WTC11 (cell line): ENCODE measurements at regions not wholly inside any gene's neighbourhood (a gene's known extent, or its start where the extent isn't known, plus 50 kb on each side); places are given as distances from the start of the nearest gene placed in this dataset.

Experiments
- ATAC-seq: fragments of 200-7000 bp; cut with Tn5 transposase; 2 replicates; pipeline ENCODE4 v1.10.0; 2021; ENCODE audit warnings: mild to moderate bottlenecking, moderate library complexity
- CTCF ChIA-PET: fragments of 300-600 bp; sonication (Branson Sonifier 250); formaldehyde crosslinking; loops from one replicate; lab custom pipeline; 2021; ENCODE audit warnings: antibody characterized with exemption; lab: Charles Lee
- POLR2A ChIA-PET: fragments of 350-600 bp; sonication (Branson Sonifier 250); formaldehyde crosslinking; loops from one replicate; lab custom pipeline; 2021; ENCODE audit warnings: antibody characterized with exemption; lab: Charles Lee
- DNase-seq: peaks from one replicate; pipeline ENCODE4 v3.0.0; 2021; ENCODE audit warnings: low spot score
- H3K27ac Mint-ChIP-seq: 2 replicates; pipeline ENCODE4 v1.8.0; 2021; ENCODE audit warnings: mixed read lengths
- H3K27me3 Mint-ChIP-seq: 2 replicates; pipeline ENCODE4 v1.8.0; 2021; ENCODE audit warnings: low read depth, mild to moderate bottlenecking, moderate library complexity, mixed read lengths
- H3K36me3 Mint-ChIP-seq: 2 replicates; pipeline ENCODE4 v1.8.0; 2021; ENCODE audit warnings: mixed read lengths
- H3K4me1 Mint-ChIP-seq: 2 replicates; pipeline ENCODE4 v1.8.0; 2022; ENCODE audit warnings: mixed read lengths
- H3K4me3 Mint-ChIP-seq: 2 replicates; pipeline ENCODE4 v1.8.0; 2021; ENCODE audit warnings: mild to moderate bottlenecking, moderate library complexity, mixed read lengths
- H3K9me3 Mint-ChIP-seq: 2 replicates; pipeline ENCODE4 v1.8.0; 2021; ENCODE audit warnings: mixed read lengths
- ARID4B ChIP-seq: sonication (generic); formaldehyde crosslinking; IDR thresholded peaks from 2 replicates; pipeline ENCODE4 v1.8.0; 2023; ENCODE audit warnings: missing genetic modification reagents, mild to moderate bottlenecking, borderline replicate concordance
- ATF3 ChIP-seq: sonication (generic); formaldehyde crosslinking; conservative IDR thresholded peaks from 2 replicates; pipeline ENCODE4 v1.8.1; 2022; ENCODE audit warnings: mild to moderate bottlenecking, missing genetic modification reagents
- ATF6 ChIP-seq: sonication (generic); formaldehyde crosslinking; IDR thresholded peaks from 2 replicates; pipeline ENCODE4 v1.8.1; 2023; ENCODE audit warnings: mild to moderate bottlenecking, missing genetic modification reagents
- CDX4 ChIP-seq: fragments of 250-450 bp; sonication (Bioruptor Pico); IDR thresholded peaks from 2 replicates; pipeline ENCODE4 v1.9.0; 2021; ENCODE audit warnings: moderate library complexity, mild to moderate bottlenecking, inconsistent platforms, borderline replicate concordance
- EMX1 ChIP-seq: fragments of 250-450 bp; sonication (Bioruptor Pico); IDR thresholded peaks from 2 replicates; pipeline ENCODE4 v1.8.0; 2021; ENCODE audit warnings: mild to moderate bottlenecking
- FOXP4 ChIP-seq: sonication (generic); formaldehyde crosslinking; IDR thresholded peaks from 2 replicates; pipeline ENCODE4 v1.8.0; 2022; ENCODE audit warnings: mild to moderate bottlenecking, missing genetic modification reagents
- JUN ChIP-seq: sonication (generic); formaldehyde crosslinking; IDR thresholded peaks from 2 replicates; pipeline ENCODE4 v1.8.0; 2023; ENCODE audit warnings: mild to moderate bottlenecking, missing genetic modification reagents
- PREB ChIP-seq: sonication (generic); formaldehyde crosslinking; IDR thresholded peaks from 2 replicates; pipeline ENCODE4 v1.8.1; 2022; ENCODE audit warnings: mild to moderate bottlenecking, missing genetic modification reagents, moderate library complexity, borderline replicate concordance
- STAT6 ChIP-seq: sonication (generic); formaldehyde crosslinking; conservative IDR thresholded peaks from 2 replicates; pipeline ENCODE4 v1.8.1; 2023; ENCODE audit warnings: mild to moderate bottlenecking, low read depth, missing genetic modification reagents, moderate library complexity
- ZBTB21 ChIP-seq: sonication (generic); formaldehyde crosslinking; IDR thresholded peaks from 2 replicates; pipeline ENCODE4 v1.8.1; 2023; ENCODE audit warnings: mild to moderate bottlenecking, missing genetic modification reagents, borderline replicate concordance
- ZNF121 ChIP-seq: sonication (generic); formaldehyde crosslinking; IDR thresholded peaks from 2 replicates; pipeline ENCODE4 v1.8.0; 2023; ENCODE audit warnings: missing genetic modification reagents
- ZNF416 ChIP-seq: fragments of 250-450 bp; sonication (Bioruptor Pico); IDR thresholded peaks from 2 replicates; pipeline ENCODE4 v1.9.0; 2021; ENCODE audit warnings: mild to moderate bottlenecking, inconsistent platforms

GRCh38 chr7:136698231-136698630 is 170.2 kb upstream of the CHRM2 start (continued):
- TF ChIP-seq ZNF416 = no peak
- no peak for TF ChIP-seq ZBTB21 (CRISPR knock-in tag)
- TF ChIP-seq JUN (CRISPR knock-in tag) = no peak

GRCh38 chr7:136697271-136697670 is 171.2 kb upstream of the CHRM2 start:
- H3K36me3 Mint-ChIP-seq = no peaks in the 10 kb centered on the region
- no peaks in the 10 kb centered on the region for H3K9me3 Mint-ChIP-seq
- ATAC-seq (no peak), DNase-seq (no peak)
- ChIA-PET POLR2A (no interaction called here), CTCF (no interaction called here)
- no peaks in the 10 kb centered on the region for H3K27me3 Mint-ChIP-seq
- H3K27ac Mint-ChIP-seq = no peak overlapping the region
- H3K4me1 Mint-ChIP-seq = peaks cover under 1% of the 10 kb centered on the region
- H3K4me3 Mint-ChIP-seq = no peak overlapping the region
- TF ChIP-seq CDX4 (CRISPR knock-in tag) = no peak
- TF ChIP-seq STAT6 (CRISPR knock-in tag) = no peak
- TF ChIP-seq JUN (CRISPR knock-in tag) = no peak
- no peak for TF ChIP-seq ZNF121 (CRISPR knock-in tag)
- TF ChIP-seq ARID4B (CRISPR knock-in tag) = no peak

GRCh38 chr7:136693166-136694119 is 175.0 kb upstream of the CHRM2 start:
- TF ChIP-seq PREB (no peak), EMX1 (CRISPR knock-in tag) (no peak), ATF6 (no peak), FOXP4 (CRISPR knock-in tag) (no peak), STAT6 (CRISPR knock-in tag) (no peak), ATF3 (CRISPR knock-in tag) (no peak)
- no peak for DNase-seq
- CTCF ChIA-PET = no interaction called here
- POLR2A ChIA-PET = no interaction called here
- Mint-ChIP-seq H3K4me3 (no peak overlapping the region), H3K9me3 (no peaks in the 10 kb centered on the region), H3K27ac (no peak overlapping the region), H3K36me3 (no peaks in the 10 kb centered on the region), H3K27me3 (no peaks in the 10 kb centered on the region), H3K4me1 (no peaks in the 10 kb centered on the region)
- ATAC-seq = no peak
